PC-9 (cell line): ENCODE measurements at regions not wholly inside any gene's neighbourhood (a gene's known extent, or its start where the extent isn't known, plus 50 kb on each side); places are given as distances from the start of the nearest gene placed in this dataset.

ENCODE experiments used
- EZH2 ChIP-seq: fragments of 200-600 bp; sonication (generic); IDR thresholded peaks from 2 replicates; pipeline ENCODE4 v1.8.0; 2017; ENCODE audit warnings: antibody characterized with exemption, low read depth
- TF ChIP-seq, protein P1 (sequence below): fragments of 200-600 bp; sonication (generic); conservative IDR thresholded peaks from 2 replicates; pipeline ENCODE4 v1.6.1; 2017; ENCODE audit warnings: mixed run types, antibody characterized with exemption, mild to moderate bottlenecking, moderate library complexity

GRCh38 chr5:18334949-18335348 is 700.7 kb downstream of the TAF11L14 start:
- TF ChIP-seq, protein P1, sequence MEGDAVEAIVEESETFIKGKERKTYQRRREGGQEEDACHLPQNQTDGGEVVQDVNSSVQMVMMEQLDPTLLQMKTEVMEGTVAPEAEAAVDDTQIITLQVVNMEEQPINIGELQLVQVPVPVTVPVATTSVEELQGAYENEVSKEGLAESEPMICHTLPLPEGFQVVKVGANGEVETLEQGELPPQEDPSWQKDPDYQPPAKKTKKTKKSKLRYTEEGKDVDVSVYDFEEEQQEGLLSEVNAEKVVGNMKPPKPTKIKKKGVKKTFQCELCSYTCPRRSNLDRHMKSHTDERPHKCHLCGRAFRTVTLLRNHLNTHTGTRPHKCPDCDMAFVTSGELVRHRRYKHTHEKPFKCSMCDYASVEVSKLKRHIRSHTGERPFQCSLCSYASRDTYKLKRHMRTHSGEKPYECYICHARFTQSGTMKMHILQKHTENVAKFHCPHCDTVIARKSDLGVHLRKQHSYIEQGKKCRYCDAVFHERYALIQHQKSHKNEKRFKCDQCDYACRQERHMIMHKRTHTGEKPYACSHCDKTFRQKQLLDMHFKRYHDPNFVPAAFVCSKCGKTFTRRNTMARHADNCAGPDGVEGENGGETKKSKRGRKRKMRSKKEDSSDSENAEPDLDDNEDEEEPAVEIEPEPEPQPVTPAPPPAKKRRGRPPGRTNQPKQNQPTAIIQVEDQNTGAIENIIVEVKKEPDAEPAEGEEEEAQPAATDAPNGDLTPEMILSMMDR = no peak
- no peak for TF ChIP-seq EZH2
